SK-N-MC (cell line): ENCODE measurements at regions not wholly inside any gene's neighbourhood (a gene's known extent, or its start where the extent isn't known, plus 50 kb on each side); places are given as distances from the start of the nearest gene placed in this dataset.

ENCODE experiments used
- DNase-seq: peaks from one replicate; pipeline ENCODE4 v3.0.0-alpha.2; 2011; ENCODE audit warnings: low read depth, low spot score
- H3K27ac ChIP-seq: fragments of 200-600 bp; sonication (generic); 2 replicates; pipeline ENCODE4 v1.5.1; 2016; ENCODE audit warnings: mixed run types
- H3K36me3 ChIP-seq: fragments of 200-600 bp; sonication (generic); 2 replicates; pipeline ENCODE4 v1.6.1; 2017; ENCODE audit warnings: antibody characterized with exemption, low read length, mixed read lengths; ENCODE audit not compliant: insufficient read depth
- H3K4me3 ChIP-seq: fragments of 200-600 bp; sonication (generic); 2 replicates; pipeline ENCODE4 v1.5.1; 2016
- H3K9ac ChIP-seq: fragments of 200-600 bp; sonication (generic); 2 replicates; pipeline ENCODE4 v1.8.0; 2017; ENCODE audit warnings: mixed run types, mixed read lengths; ENCODE audit not compliant: insufficient read length
- H3K9me3 ChIP-seq: fragments of 200-600 bp; sonication (generic); 2 replicates; pipeline ENCODE4 v1.6.1; 2017; ENCODE audit warnings: low read depth, mild to moderate bottlenecking, antibody characterized with exemption, low read length, moderate library complexity, mixed read lengths
- EZH2 ChIP-seq: fragments of 200-600 bp; sonication (generic); IDR thresholded peaks from one replicate; pipeline ENCODE4 v1.6.1; 2017; ENCODE audit warnings: antibody characterized with exemption
- FOXP2 ChIP-seq: optimal IDR thresholded peaks from 2 replicates; pipeline ENCODE3; 2011; ENCODE audit warnings: mild to moderate bottlenecking, moderate library complexity; ENCODE audit not compliant: insufficient read depth; ENCODE audit errors: extremely low read length, control extremely low read depth
- POLR2AphosphoS5 ChIP-seq: IDR thresholded peaks from 2 replicates; pipeline ENCODE4 v1.6.1; 2012; ENCODE audit warnings: mild to moderate bottlenecking, low read depth, low read length, borderline replicate concordance

DNA sequence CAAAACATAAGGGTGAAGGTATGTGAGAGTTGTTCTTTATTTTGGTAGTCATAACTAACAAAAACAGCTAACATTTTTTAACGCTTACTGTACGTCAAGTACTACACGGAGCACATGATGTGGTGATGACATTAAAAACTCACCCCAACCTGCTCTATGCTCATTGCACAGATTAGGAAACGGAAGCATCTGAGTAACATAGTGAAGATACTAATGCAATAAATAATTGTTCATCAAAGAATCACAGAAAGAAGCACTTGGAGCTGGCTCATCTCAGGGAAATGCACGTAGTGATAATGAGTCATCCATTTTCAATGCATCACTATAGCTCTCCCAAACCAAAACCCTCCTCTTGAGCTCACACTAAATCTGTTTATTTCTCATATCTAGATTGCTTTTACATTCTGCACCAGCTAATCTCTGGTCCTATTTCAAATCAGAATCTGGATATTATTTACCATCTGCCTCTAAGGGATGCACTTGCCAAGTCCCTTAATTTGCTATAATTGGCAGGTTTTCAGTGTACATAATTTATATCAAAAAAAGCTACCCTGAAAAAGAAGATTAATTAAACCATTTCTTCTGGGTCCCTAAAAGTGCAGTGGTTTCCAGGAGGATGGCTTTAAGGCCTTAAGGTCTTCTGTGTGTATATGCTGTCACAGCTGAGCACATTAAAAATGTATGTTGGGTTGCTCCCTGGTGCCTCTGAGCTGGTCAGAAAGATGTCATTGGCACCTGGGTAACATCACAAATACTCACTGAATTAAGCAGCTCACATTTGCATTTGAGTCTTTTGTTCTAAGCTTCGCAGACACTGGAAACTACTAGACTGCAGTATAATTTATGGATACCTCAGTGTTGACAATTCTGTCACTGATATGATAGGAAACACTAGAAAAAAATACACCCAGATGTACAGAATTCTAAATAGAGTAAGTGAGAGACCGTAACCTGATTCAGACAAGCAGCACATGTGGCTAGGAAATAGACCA lies 677.4 kb upstream of the CITED2 start:
- H3K9ac ChIP-seq: peak overlapping the region; percentile 12
- H3K9me3 ChIP-seq: no peaks in the 10 kb centered on the region
- H3K4me3 ChIP-seq: no peak overlapping the region
- TF ChIP-seq FOXP2 (no peak), POLR2AphosphoS5 (no peak), EZH2 (no peak)
- peak overlapping the region; percentile 100 for H3K27ac ChIP-seq
- H3K36me3 ChIP-seq: peaks cover 12% of the 10 kb centered on the region
- no peak for DNase-seq

DNA sequence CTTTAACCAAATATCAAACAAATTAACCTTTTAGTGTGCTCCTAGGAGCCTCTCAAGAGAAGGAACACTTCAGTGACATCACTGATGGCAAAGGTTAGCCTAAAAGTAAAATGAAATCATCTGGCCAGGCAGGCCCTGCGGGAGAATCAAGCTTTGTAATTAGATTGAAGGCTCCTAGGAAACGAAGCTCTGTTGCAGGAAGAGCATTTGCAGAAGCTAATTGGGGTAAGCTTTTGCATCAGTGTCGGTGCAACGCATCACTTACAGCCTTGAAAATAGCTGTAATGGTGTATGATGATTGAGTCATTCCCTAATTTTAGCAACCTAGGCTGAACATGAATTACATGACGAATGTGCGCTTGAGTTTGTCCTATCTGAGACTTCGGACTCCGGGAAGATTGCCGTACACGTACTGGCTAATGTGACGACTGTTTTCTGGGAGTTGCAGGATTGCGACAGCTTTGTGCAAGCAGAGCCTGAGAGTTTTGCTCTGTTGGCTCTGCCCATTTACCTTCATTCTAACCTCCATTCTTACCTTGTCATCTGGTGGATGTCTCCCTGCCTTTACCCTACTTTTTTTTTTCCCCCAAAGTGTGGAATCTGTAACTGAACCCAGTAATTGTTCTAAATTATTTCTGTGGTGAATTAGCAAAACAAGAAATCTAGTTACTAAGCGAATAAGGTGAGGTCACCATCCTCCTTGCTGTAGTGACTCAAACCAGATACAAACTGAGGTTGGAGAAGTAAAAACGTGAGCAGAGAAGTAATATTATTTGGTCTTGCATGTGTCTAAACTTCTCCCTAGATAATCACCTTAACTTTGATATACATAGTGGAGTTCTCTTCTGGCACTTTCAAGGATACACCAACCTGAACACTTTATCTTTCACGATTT lies 675.9 kb upstream of the CITED2 start:
- peaks cover 9% of the 10 kb centered on the region; the same call in 1 of the 2 replicates for H3K36me3 ChIP-seq
- no peak for DNase-seq
- peak overlapping the region; percentile 34 for H3K9ac ChIP-seq
- H3K4me3 ChIP-seq: no peak overlapping the region
- TF ChIP-seq EZH2 (no peak), POLR2AphosphoS5 (no peak), FOXP2 (no peak)
- no peaks in the 10 kb centered on the region for H3K9me3 ChIP-seq
- peak overlapping the region; percentile 100 for H3K27ac ChIP-seq

DNA sequence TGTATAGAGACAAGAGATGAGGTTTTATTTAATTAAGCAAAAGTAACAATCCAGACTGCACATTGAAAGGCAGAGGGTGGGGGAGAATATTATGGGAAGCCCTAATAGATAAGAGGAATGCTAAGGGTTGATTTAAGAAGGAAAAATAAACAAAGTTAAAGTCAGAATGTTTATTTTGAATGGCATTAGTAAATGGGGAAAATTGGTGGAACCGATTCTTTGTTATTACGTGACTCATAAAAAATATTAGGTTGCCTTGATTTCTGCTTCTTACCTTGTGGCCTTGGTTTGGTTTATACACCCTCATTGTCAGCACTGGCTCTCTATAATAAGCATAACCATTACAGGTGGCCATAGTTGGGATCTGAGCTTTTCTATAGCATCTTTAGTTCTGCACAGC lies 674.8 kb upstream of the CITED2 start:
- no peak for DNase-seq
- Histone ChIP-seq H3K36me3 (peaks cover 9% of the 10 kb centered on the region; the same call in 1 of the 2 replicates), H3K9me3 (no peaks in the 10 kb centered on the region), H3K4me3 (no peak overlapping the region), H3K27ac (peak overlapping the region; percentile 100), H3K9ac (peak overlapping the region; percentile 83)
- TF ChIP-seq EZH2: no peak
- no peak for TF ChIP-seq POLR2AphosphoS5

DNA sequence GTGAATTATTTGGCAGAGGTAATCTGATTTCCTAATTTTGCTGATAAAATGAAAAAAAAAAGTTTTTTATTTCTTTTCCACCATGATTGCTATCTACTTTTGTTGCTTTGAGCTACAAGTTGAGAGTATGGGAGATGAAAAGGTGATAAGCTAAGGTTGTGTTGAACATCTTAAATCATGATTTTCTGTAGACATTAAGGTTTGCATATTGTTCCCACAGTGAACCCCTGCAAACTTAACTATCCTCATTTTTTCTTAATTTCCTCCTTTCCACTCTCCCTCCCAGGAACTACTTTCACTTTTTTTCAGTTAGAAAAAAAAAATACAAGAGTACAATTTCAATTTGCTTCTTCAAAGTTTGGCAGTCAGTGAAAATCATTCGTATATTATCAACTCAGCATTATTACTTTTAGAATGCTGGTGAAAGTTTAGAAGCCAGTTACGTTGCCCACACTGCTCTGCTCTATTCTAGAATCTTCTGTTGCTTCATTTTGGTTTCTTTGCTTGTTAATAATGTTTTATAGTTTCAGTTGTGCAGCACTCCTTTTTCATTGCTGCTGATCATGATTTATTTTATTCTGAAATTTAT lies 673.8 kb upstream of the CITED2 start:
- Histone ChIP-seq H3K9me3 (no peaks in the 10 kb centered on the region), H3K4me3 (peak overlapping the region; percentile 54), H3K36me3 (peaks cover 9% of the 10 kb centered on the region; the same call in 1 of the 2 replicates), H3K9ac (peak overlapping the region; percentile 83), H3K27ac (peak overlapping the region; percentile 100)
- DNase-seq: peak; percentile 68
- TF ChIP-seq FOXP2: no peak
- TF ChIP-seq EZH2: no peak
- TF ChIP-seq POLR2AphosphoS5: 0 out of 2 replicates have a peak, but pooled peaks have one; percentile 16

DNA sequence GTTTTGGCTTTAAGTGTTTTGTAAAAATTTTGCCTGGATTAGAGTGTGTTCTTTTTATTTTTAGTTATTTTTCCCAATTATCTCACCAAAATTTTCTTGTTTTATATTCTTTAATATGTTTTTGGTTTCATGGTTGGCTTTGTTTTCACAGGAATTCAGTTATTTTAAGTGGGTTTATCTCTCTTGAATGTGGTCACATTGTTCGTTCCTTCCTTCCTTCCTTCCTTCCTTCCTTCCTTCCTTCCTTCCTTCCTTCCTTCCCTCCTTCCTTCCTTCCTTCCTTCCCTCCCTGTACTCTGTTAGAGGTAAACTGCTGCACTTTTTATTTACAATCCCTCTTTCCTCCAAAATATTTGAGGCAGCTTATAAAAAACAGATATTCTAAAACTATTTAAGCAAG lies 672.9 kb upstream of the CITED2 start:
- H3K9me3 ChIP-seq: no peaks in the 10 kb centered on the region
- peak; percentile 81; the same call in 1 of the 2 replicates for TF ChIP-seq POLR2AphosphoS5
- peak; percentile 76 for TF ChIP-seq FOXP2
- TF ChIP-seq EZH2: no peak
- peaks cover 9% of the 10 kb centered on the region; the same call in 1 of the 2 replicates for H3K36me3 ChIP-seq
- peak overlapping the region; percentile 100 for H3K27ac ChIP-seq
- peak overlapping the region; percentile 84 for H3K9ac ChIP-seq
- peak; percentile 96 for DNase-seq
- H3K4me3 ChIP-seq: peak overlapping the region; percentile 41

DNA sequence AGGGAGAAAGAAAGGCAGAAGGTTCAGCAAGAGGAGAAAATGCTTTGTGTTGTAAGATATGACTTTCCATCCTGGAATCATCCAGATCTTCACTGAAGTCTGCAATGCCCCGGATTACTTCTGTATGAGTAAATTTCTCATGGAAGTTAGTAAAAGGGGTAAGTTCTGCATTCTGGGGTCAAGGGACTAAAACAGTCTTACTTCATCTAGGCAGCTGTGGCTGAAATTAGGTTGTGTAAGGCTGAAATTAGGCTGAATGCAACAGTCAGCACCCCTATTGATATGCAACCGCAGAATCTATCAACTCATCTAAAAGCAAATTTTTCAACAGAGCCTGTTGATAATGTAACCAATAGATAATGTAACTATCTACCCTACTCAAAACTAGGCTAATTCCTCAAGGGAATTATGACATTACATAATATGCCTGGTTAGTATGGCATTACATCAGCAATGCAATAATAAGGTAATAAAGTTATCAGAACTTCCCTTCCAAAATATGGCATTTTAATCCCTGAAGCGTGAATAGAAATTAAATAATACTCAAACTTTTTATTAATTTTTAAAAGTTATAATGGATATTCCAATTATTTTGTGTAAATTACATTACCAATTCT lies 671.7 kb upstream of the CITED2 start:
- peak overlapping the region; percentile 100 for H3K27ac ChIP-seq
- DNase-seq: peak; percentile 86
- TF ChIP-seq FOXP2 (no peak), POLR2AphosphoS5 (peak; percentile 51; the same call in 1 of the 2 replicates)

DNA sequence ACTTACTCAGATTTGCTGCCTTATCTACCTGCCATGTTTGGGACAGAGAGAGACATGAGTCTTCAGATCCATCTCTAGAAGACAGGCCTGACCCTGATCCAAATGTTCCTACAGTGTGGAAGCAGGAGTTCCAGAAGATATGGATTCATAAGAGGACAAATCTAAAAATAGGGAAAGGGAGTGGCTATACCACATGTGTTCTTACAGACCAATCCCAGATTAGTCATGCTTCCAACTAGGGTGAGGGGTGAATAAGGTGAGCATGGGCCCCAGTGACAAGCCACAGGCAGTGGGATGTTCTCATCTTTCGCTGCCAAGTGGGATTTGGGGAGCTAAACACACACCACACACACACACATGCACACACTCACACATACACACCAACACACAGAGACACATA lies 670.7 kb upstream of the CITED2 start:
- no peak for TF ChIP-seq FOXP2
- TF ChIP-seq POLR2AphosphoS5: no peak
- H3K9ac ChIP-seq: peak overlapping the region; percentile 74
- H3K36me3 ChIP-seq: peaks cover under 1% of the 10 kb centered on the region; the same call in 1 of the 2 replicates
- peak overlapping the region; percentile 100 for H3K27ac ChIP-seq
- H3K9me3 ChIP-seq: no peaks in the 10 kb centered on the region
- H3K4me3 ChIP-seq: no peak overlapping the region
- DNase-seq: no peak

More for the DNA sequence above, 671.7 kb upstream of the CITED2 start:
- peak overlapping the region; percentile 56 for H3K4me3 ChIP-seq
- H3K9ac ChIP-seq: peak overlapping the region; percentile 84
- peaks cover 9% of the 10 kb centered on the region; the same call in 1 of the 2 replicates for H3K36me3 ChIP-seq
- H3K9me3 ChIP-seq: no peaks in the 10 kb centered on the region
